Cardiac septum (tissue), 1 donor: ENCODE measurements at regions not wholly inside any gene's neighbourhood (a gene's known extent, or its start where the extent isn't known, plus 50 kb on each side); places are given as distances from the start of the nearest gene placed in this dataset.

Experiments used
- DNase-seq: peaks from one replicate; pipeline ENCODE4 v3.0.0-alpha.2; 2020; ENCODE audit warnings: low spot score
- intact Hi-C: fragments of 100-400 bp; cut with DNase I; formaldehyde crosslinking; loops from one replicate; pipeline ENCODE4 v1.14.0; 2022
- donor health status: DM: no; HTN: no; CAD: no.

- intact Hi-C loops = no loop called here
- no peak for DNase-seq
Observed at GRCh38 chr19:28519952-28520861, 692.7 kb downstream of the UQCRFS1 start.

- intact Hi-C loops = no loop called here
- no peak for DNase-seq
Observed at GRCh38 chr19:28519218-28519779, 693.7 kb downstream of the UQCRFS1 start.

GRCh38 chr19:28516415-28516872, 696.5 kb downstream of the UQCRFS1 start:
- DNase-seq = no peak
- intact Hi-C loops = no loop called here

- intact Hi-C loops = no loop called here
- no peak for DNase-seq
Observed at GRCh38 chr19:28514166-28514565, 698.8 kb downstream of the UQCRFS1 start.

GRCh38 chr19:28511655-28512054, 701.3 kb downstream of the UQCRFS1 start:
- intact Hi-C loops = no loop called here
- no peak for DNase-seq

- no peak for DNase-seq
- intact Hi-C loops = no loop called here
Observed at GRCh38 chr19:28509079-28509895, 703.7 kb downstream of the UQCRFS1 start.

GRCh38 chr19:28508666-28509065, 704.3 kb downstream of the UQCRFS1 start:
- no peak for DNase-seq

GRCh38 chr19:28505933-28506332, 707.0 kb downstream of the UQCRFS1 start:
- no peak for DNase-seq
- intact Hi-C loops = no loop called here

More at GRCh38 chr19:28508666-28509065, 704.3 kb downstream of the UQCRFS1 start:
- intact Hi-C loops = no loop called here

GRCh38 chr19:28505134-28505533, 707.8 kb downstream of the UQCRFS1 start:
- intact Hi-C loops = no loop called here
- DNase-seq = no peak

- DNase-seq = no peak
- intact Hi-C loops = no loop called here
Observed at GRCh38 chr19:28504727-28505126, 708.2 kb downstream of the UQCRFS1 start.

GRCh38 chr19:28504139-28504538, 708.8 kb downstream of the UQCRFS1 start:
- no peak for DNase-seq
- intact Hi-C loops = no loop called here

GRCh38 chr19:28502879-28503734, 709.8 kb downstream of the UQCRFS1 start:
- intact Hi-C loops = no loop called here
- no peak for DNase-seq

GRCh38 chr19:28501976-28502375, 711.0 kb downstream of the UQCRFS1 start:
- DNase-seq = no peak
- intact Hi-C loops = no loop called here

GRCh38 chr19:28500982-28501630, 711.8 kb downstream of the UQCRFS1 start:
- DNase-seq = no peak
- intact Hi-C loops = no loop called here

GRCh38 chr19:28500296-28500695, 712.7 kb downstream of the UQCRFS1 start:
- DNase-seq = no peak
- intact Hi-C loops = no loop called here

GRCh38 chr19:28498404-28498976, 714.5 kb downstream of the UQCRFS1 start:
- intact Hi-C loops = no loop called here

GRCh38 chr19:28497887-28498286, 715.1 kb downstream of the UQCRFS1 start:
- intact Hi-C loops = no loop called here
- DNase-seq = no peak

More at GRCh38 chr19:28498404-28498976, 714.5 kb downstream of the UQCRFS1 start:
- DNase-seq = no peak

- intact Hi-C loops = no loop called here
- no peak for DNase-seq
Observed at GRCh38 chr19:28497137-28497536, 715.8 kb downstream of the UQCRFS1 start.
